ENCODE measurements at regions not wholly inside any gene's neighbourhood (a gene's known extent, or its start where the extent isn't known, plus 50 kb on each side); places are given as distances from the start of the nearest gene placed in this dataset.

- no peak for TF ChIP-seq PRDM6 (tag by site-specific recombination; IDR thresholded peaks at IDR 0.05)
- TF ChIP-seq CTCF (tag by site-specific recombination; IDR thresholded peaks at IDR 0.05): no peak
- no peak for TF ChIP-seq ZNF223 (tag by site-specific recombination; IDR thresholded peaks at IDR 0.05)
- TF ChIP-seq ZNF274 (IDR thresholded peaks at IDR 0.05; ENCODE audit: low read length): no peak
- TF ChIP-seq ZNF274 (tag by site-specific recombination; IDR thresholded peaks at IDR 0.05; ENCODE audit: borderline replicate concordance): no peak
- TF ChIP-seq ZNF354C (tag by site-specific recombination; IDR thresholded peaks at IDR 0.05; ENCODE audit: borderline replicate concordance, low read depth): no peak
- TF ChIP-seq YY1 (tag by site-specific recombination; IDR thresholded peaks at IDR 0.05): no peak
- TF ChIP-seq ZNF423 (tag by site-specific recombination; IDR thresholded peaks at IDR 0.05): no peak
- no peak for TF ChIP-seq ZNF18 (tag by site-specific recombination; IDR thresholded peaks at IDR 0.05)
- no peak for TF ChIP-seq ZBTB49 (tag by site-specific recombination; IDR thresholded peaks at IDR 0.05; ENCODE audit: low read depth)
- TF ChIP-seq ZNF670 (tag by site-specific recombination; IDR thresholded peaks at IDR 0.05; ENCODE audit: low read depth): no peak
Measured at GRCh38 chr5:124591583-124591982, 154.9 kb downstream of the ZNF608 start.

Data from HEK293 (cell line).